Left ventricle myocardium inferior (tissue), 1 donor: ENCODE measurements at regions not wholly inside any gene's neighbourhood (a gene's known extent, or its start where the extent isn't known, plus 50 kb on each side); places are given as distances from the start of the nearest gene placed in this dataset.

Experiments
- DNase-seq: peaks from one replicate; pipeline ENCODE4 v3.0.0-alpha.2; 2020
- H3K27ac ChIP-seq: fragments of 200-600 bp; replicated peaks from 2 replicates; pipeline ENCODE4 v1.8.0; 2021
- H3K27me3 ChIP-seq: fragments of 200-600 bp; 2 replicates; pipeline ENCODE4 v1.8.0; 2021; ENCODE audit warnings: low read depth
- H3K36me3 ChIP-seq: fragments of 200-600 bp; 2 replicates; pipeline ENCODE4 v1.8.0; 2021
- H3K4me1 ChIP-seq: fragments of 200-600 bp; 2 replicates; pipeline ENCODE4 v1.8.0; 2021
- H3K4me3 ChIP-seq: fragments of 200-600 bp; 2 replicates; pipeline ENCODE4 v1.8.0; 2021; ENCODE audit warnings: mild to moderate bottlenecking, moderate library complexity
- H3K9me3 ChIP-seq: fragments of 200-600 bp; replicated peaks from 2 replicates; pipeline ENCODE4 v1.8.0; 2021
- CTCF ChIP-seq: fragments of 200-600 bp; IDR thresholded peaks from 2 replicates; pipeline ENCODE4 v1.8.0; 2021; ENCODE audit warnings: antibody characterized with exemption, mild to moderate bottlenecking, borderline replicate concordance
- intact Hi-C: fragments of 100-400 bp; cut with micrococcal nuclease; formaldehyde crosslinking; loops from one replicate; pipeline ENCODE4 v1.11.0; 2022
- donor health status: DM: no; HTN: yes; CAD: no; lungs with severe emphysema.

GRCh38 chr2:37581433-37581832, 90.0 kb downstream of the CDC42EP3 start:
- no peak overlapping the region for H3K27ac ChIP-seq
- intact Hi-C loops = no loop called here
- H3K4me1 ChIP-seq = peaks cover 23% of the 10 kb centered on the region
- no peak for TF ChIP-seq CTCF
- H3K4me3 ChIP-seq = no peak overlapping the region
- no peaks in the 10 kb centered on the region for H3K36me3 ChIP-seq
- peaks cover 9% of the 10 kb centered on the region for H3K9me3 ChIP-seq
- DNase-seq = no peak
- no peaks in the 10 kb centered on the region for H3K27me3 ChIP-seq

GRCh38 chr2:37582481-37583220, 88.8 kb downstream of the CDC42EP3 start:
- no peak for TF ChIP-seq CTCF
- Histone ChIP-seq H3K27ac (no peak overlapping the region), H3K27me3 (no peaks in the 10 kb centered on the region), H3K36me3 (no peaks in the 10 kb centered on the region), H3K9me3 (peaks cover 9% of the 10 kb centered on the region), H3K4me3 (no peak overlapping the region), H3K4me1 (peaks cover 34% of the 10 kb centered on the region)
- intact Hi-C loops = no loop called here
- DNase-seq = no peak

- no peak overlapping the region for H3K27ac ChIP-seq
- H3K9me3 ChIP-seq = peaks cover 9% of the 10 kb centered on the region
- no peak for TF ChIP-seq CTCF
- H3K27me3 ChIP-seq = no peaks in the 10 kb centered on the region
- intact Hi-C loops = no loop called here
- H3K4me1 ChIP-seq = peaks cover 39% of the 10 kb centered on the region
- DNase-seq = no peak
- no peaks in the 10 kb centered on the region for H3K36me3 ChIP-seq
- no peak overlapping the region for H3K4me3 ChIP-seq
These were observed 88.0 kb downstream of the CDC42EP3 start for GRCh38 chr2:37583402-37583801.

GRCh38 chr2:37583867-37584266, 87.6 kb downstream of the CDC42EP3 start:
- intact Hi-C loops = no loop called here
- H3K27me3 ChIP-seq = no peaks in the 10 kb centered on the region
- TF ChIP-seq CTCF = no peak
- H3K4me3 ChIP-seq = no peak overlapping the region
- H3K27ac ChIP-seq = no peak overlapping the region
- H3K9me3 ChIP-seq = peaks cover 8% of the 10 kb centered on the region
- peaks cover 40% of the 10 kb centered on the region for H3K4me1 ChIP-seq
- no peaks in the 10 kb centered on the region for H3K36me3 ChIP-seq
- no peak for DNase-seq

DNA sequence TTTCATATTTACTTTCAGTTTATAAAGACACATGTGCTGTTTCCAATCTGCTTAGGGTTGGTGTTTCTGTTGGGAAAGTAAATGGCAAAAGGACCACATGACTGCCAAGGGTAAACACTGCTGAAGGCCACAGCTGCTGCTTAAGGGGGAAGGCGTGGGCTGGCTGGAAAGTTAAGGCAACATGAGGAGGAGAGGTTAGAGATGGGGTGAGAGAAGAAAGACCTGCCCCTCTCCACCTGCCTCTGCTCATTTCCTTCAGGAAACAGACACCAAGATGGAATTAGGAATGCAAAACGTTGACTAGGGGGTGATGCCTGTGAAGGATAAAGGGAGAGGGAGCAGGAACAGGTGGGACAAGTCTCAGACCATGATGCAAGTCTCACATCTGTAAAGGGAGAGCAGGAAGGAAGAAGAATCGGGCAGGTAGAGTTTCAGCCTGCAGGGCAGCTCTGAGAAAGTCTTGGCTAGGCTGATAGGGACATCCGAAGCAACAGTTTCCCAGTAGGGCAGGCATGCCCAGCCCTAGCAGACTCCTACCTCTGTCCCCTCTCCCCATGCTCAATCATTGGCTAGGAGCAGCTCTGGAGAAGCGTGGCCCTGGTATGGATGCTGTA, 86.0 kb downstream of the CDC42EP3 start:
- H3K4me1 ChIP-seq = peaks cover 50% of the 10 kb centered on the region
- no peak for DNase-seq
- H3K27me3 ChIP-seq = no peaks in the 10 kb centered on the region
- H3K36me3 ChIP-seq = no peaks in the 10 kb centered on the region
- H3K4me3 ChIP-seq = no peak overlapping the region
- TF ChIP-seq CTCF = no peak
- H3K27ac ChIP-seq = no peak overlapping the region
- no peaks in the 10 kb centered on the region for H3K9me3 ChIP-seq
- intact Hi-C loops = no loop called here
